ENCODE measurements at regions not wholly inside any gene's neighbourhood (a gene's known extent, or its start where the extent isn't known, plus 50 kb on each side); places are given as distances from the start of the nearest gene placed in this dataset.

DNA sequence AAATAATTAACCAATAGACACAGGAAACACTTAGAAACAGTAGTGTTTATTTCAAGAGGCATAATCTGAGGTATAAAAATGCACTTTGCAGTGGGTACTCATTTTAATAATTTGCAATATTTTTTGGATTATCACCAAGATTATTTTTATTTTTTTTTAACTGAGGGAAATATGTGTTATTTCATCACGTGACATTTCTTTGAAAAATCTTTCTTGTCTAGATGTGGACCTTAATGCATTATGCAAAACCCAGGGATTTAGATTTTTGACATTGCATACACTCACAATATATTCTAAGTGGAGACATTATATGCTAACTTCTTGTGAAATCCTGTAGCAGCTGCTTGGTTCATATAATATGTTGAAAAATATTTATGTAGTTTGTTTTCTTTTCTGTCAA lies 260.4 kb upstream of the MEIS2 start:
- TF ChIP-seq, protein P1, sequence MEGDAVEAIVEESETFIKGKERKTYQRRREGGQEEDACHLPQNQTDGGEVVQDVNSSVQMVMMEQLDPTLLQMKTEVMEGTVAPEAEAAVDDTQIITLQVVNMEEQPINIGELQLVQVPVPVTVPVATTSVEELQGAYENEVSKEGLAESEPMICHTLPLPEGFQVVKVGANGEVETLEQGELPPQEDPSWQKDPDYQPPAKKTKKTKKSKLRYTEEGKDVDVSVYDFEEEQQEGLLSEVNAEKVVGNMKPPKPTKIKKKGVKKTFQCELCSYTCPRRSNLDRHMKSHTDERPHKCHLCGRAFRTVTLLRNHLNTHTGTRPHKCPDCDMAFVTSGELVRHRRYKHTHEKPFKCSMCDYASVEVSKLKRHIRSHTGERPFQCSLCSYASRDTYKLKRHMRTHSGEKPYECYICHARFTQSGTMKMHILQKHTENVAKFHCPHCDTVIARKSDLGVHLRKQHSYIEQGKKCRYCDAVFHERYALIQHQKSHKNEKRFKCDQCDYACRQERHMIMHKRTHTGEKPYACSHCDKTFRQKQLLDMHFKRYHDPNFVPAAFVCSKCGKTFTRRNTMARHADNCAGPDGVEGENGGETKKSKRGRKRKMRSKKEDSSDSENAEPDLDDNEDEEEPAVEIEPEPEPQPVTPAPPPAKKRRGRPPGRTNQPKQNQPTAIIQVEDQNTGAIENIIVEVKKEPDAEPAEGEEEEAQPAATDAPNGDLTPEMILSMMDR (IDR thresholded peaks at IDR 0.05), result no peak
- TF ChIP-seq POLR2A (IDR thresholded peaks at IDR 0.05), result no peak

Data from lower leg skin (tissue), 3 donors.